IMR-90 (cell line): ENCODE measurements at regions not wholly inside any gene's neighbourhood (a gene's known extent, or its start where the extent isn't known, plus 50 kb on each side); places are given as distances from the start of the nearest gene placed in this dataset.

ENCODE experiments used
- ATAC-seq: fragments of 200-7000 bp; cut with Tn5 transposase; 2 replicates; pipeline ENCODE4 v1.9.1; 2020; ENCODE audit warnings: low read depth, mild to moderate bottlenecking, moderate library complexity
- BruUV-seq: library from RNA; stranded (reverse); fragments of 400-500 nt; replicated peaks from 2 replicates; lab custom pipeline; 2021; lab: Mats Ljungman, UMichigan
- CTCF ChIA-PET: fragments of 300-600 bp; formaldehyde crosslinking; extraction: SDS; loops from one replicate; lab custom pipeline; 2021; ENCODE audit warnings: antibody characterized with exemption; lab: Yijun Ruan, JAX
- POLR2A ChIA-PET: fragments of 300-600 bp; sonication (Branson Sonifier 250); formaldehyde crosslinking; loops from one replicate; lab custom pipeline; 2022; ENCODE audit warnings: antibody characterized with exemption; ENCODE audit not compliant: unreplicated experiment; lab: Charles Lee
- DNase-seq: peaks from one replicate; pipeline ENCODE4 v3.0.0; 2013
- H2AFZ ChIP-seq: replicated peaks from 2 replicates; pipeline ENCODE3; 2013; ENCODE audit warnings: low read length, mild to moderate bottlenecking; ENCODE audit not compliant: poor library complexity
- H2AK5ac ChIP-seq: 2 replicates; pipeline ENCODE4 v1.6.1; 2013; ENCODE audit warnings: low read depth, low read length, inconsistent platforms
- H2AK9ac ChIP-seq: replicated peaks from 2 replicates; pipeline ENCODE3; 2013; ENCODE audit warnings: mild to moderate bottlenecking, low read depth, low read length, moderate library complexity; ENCODE audit not compliant: poor library complexity
- H2BK120ac ChIP-seq: 2 replicates; pipeline ENCODE4 v1.6.1; 2013; ENCODE audit warnings: low read depth, low read length, inconsistent platforms
- H2BK15ac ChIP-seq: 3 replicates; pipeline ENCODE4 v1.6.1; 2013; ENCODE audit warnings: low read depth, low read length, inconsistent platforms
- H2BK20ac ChIP-seq: 2 replicates; pipeline ENCODE4 v1.6.1; 2013; ENCODE audit warnings: low read depth, mild to moderate bottlenecking, inconsistent platforms, low read length, moderate library complexity
- H2BK5ac ChIP-seq: 2 replicates; pipeline ENCODE4 v1.6.1; 2013; ENCODE audit warnings: mild to moderate bottlenecking, low read depth, low read length, inconsistent platforms; ENCODE audit not compliant: poor library complexity, severe bottlenecking
- H3K14ac ChIP-seq: replicated peaks from 2 replicates; pipeline ENCODE4 v1.6.1; 2013; ENCODE audit warnings: low read depth, low read length, inconsistent platforms
- H3K18ac ChIP-seq: 2 replicates; pipeline ENCODE4 v1.6.1; 2013; ENCODE audit warnings: low read depth, low read length, control low read depth
- H3K23ac ChIP-seq: 2 replicates; pipeline ENCODE4 v1.6.1; 2013; ENCODE audit warnings: low read depth, low read length, inconsistent platforms
- H3K27ac ChIP-seq: 2 replicates; pipeline ENCODE4 v1.5.1; 2013; ENCODE audit warnings: mild to moderate bottlenecking, control low read depth, low read length; ENCODE audit not compliant: insufficient read depth
- H3K27me3 ChIP-seq: 2 replicates; pipeline ENCODE4 v1.6.1; 2013; ENCODE audit warnings: low read length; ENCODE audit not compliant: control insufficient read depth, insufficient read depth
- H3K36me3 ChIP-seq: 2 replicates; pipeline ENCODE4 v1.6.1; 2013; ENCODE audit warnings: low read length, mixed read lengths; ENCODE audit not compliant: control insufficient read depth, insufficient read depth
- H3K4ac ChIP-seq: 2 replicates; pipeline ENCODE4 v1.6.1; 2013; ENCODE audit warnings: low read depth, low read length, inconsistent platforms
- H3K4me1 ChIP-seq: 2 replicates; pipeline ENCODE4 v1.6.1; 2013; ENCODE audit warnings: low read length, mixed read lengths; ENCODE audit not compliant: control insufficient read depth, insufficient read depth
- H3K4me2 ChIP-seq: 2 replicates; pipeline ENCODE4 v1.6.1; 2013; ENCODE audit warnings: low read depth, mild to moderate bottlenecking, control low read depth, low read length, moderate library complexity
- H3K4me3 ChIP-seq: 2 replicates; pipeline ENCODE4 v1.5.1; 2013; ENCODE audit warnings: low read depth, mild to moderate bottlenecking, control low read depth, low read length, moderate library complexity; ENCODE audit not compliant: insufficient read depth
- H3K56ac ChIP-seq: 2 replicates; pipeline ENCODE4 v1.6.1; 2013; ENCODE audit warnings: low read length, inconsistent platforms; ENCODE audit not compliant: insufficient read depth; ENCODE audit errors: extremely low read depth
- H3K79me1 ChIP-seq, 2 experiments: 2 replicates each; pipeline ENCODE4 v1.6.1; 2013; ENCODE audit warnings: low read length in 2 of 2, inconsistent platforms in 1 of 2, low read depth in 1 of 2
- H3K9ac ChIP-seq: 2 replicates; pipeline ENCODE4 v1.6.1; 2013; ENCODE audit warnings: low read depth, low read length, control low read depth
- H3K9me1 ChIP-seq: 2 replicates; pipeline ENCODE4 v1.6.1; 2013; ENCODE audit warnings: low read length, inconsistent platforms; ENCODE audit not compliant: insufficient read depth
- H3K9me3 ChIP-seq: 2 replicates; pipeline ENCODE4 v1.6.1; 2013; ENCODE audit warnings: low read length; ENCODE audit not compliant: control insufficient read depth, insufficient read depth
- H4K20me1 ChIP-seq: 2 replicates; pipeline ENCODE4 v1.6.1; 2013; ENCODE audit warnings: low read length, inconsistent platforms; ENCODE audit not compliant: insufficient read depth
- H4K5ac ChIP-seq: 2 replicates; pipeline ENCODE4 v1.6.1; 2013; ENCODE audit warnings: mild to moderate bottlenecking, low read depth, low read length, control low read depth
- H4K8ac ChIP-seq, 2 experiments: 2 replicates each; pipeline ENCODE4 v1.6.1; 2013; ENCODE audit warnings: low read depth in 2 of 2, low read length in 2 of 2, control low read depth in 1 of 2, inconsistent platforms in 1 of 2
- H4K91ac ChIP-seq: 2 replicates; pipeline ENCODE4 v1.6.1; 2013; ENCODE audit warnings: low read depth, low read length, inconsistent platforms; ENCODE audit not compliant: insufficient read depth
- CTCF ChIP-seq: conservative IDR thresholded peaks from 2 replicates; pipeline ENCODE4 v1.5.1; 2012; ENCODE audit warnings: mild to moderate bottlenecking, low read depth, low read length, improper control_type of control experiment
- RCOR1 ChIP-seq: IDR thresholded peaks from 2 replicates; pipeline ENCODE4 v1.6.1; 2012; ENCODE audit warnings: mild to moderate bottlenecking, low read length, improper control_type of control experiment; ENCODE audit not compliant: insufficient replicate concordance
- whole genome bisulfite sequencing, 2 experiments: methylation state at CpG; one replicate each; pipeline versions ENCODE4 v1.1.5 to v1.1.7; 2013; ENCODE audit warnings: missing lambda C conversion rate in 2 of 2; ENCODE audit not compliant: insufficient read length in 1 of 2; ENCODE audit errors: extremely low coverage in 2 of 2; 5-methylcytosine and 5-hydroxymethylcytosine counted together
- dilution Hi-C: fragments of 300-500 bp; cut with HindIII; formaldehyde crosslinking; loops from one replicate; pipeline ENCODE4 v1.14.3; 2018; ENCODE audit warnings: low sequenced_read_pairs; ENCODE audit not compliant: unreplicated experiment
- in situ Hi-C: fragments of 300-500 bp; cut with MboI; formaldehyde crosslinking; loops from 3 replicates; pipeline ENCODE4 v1.14.3; 2019; ENCODE audit warnings: low sequenced_read_pairs, inconsistent platforms, mixed read lengths
- intact Hi-C: fragments of 100-400 bp; cut with micrococcal nuclease; formaldehyde crosslinking; loops from 2 replicates; pipeline ENCODE4 v1.10.0; 2022
- TF ChIP-seq, protein P1 (sequence below): fragments of 150-350 bp; IDR thresholded peaks from 2 replicates; pipeline ENCODE4 v1.6.1; 2016; ENCODE audit warnings: low read depth, mild to moderate bottlenecking, low read length, moderate library complexity, borderline replicate concordance

DNA sequence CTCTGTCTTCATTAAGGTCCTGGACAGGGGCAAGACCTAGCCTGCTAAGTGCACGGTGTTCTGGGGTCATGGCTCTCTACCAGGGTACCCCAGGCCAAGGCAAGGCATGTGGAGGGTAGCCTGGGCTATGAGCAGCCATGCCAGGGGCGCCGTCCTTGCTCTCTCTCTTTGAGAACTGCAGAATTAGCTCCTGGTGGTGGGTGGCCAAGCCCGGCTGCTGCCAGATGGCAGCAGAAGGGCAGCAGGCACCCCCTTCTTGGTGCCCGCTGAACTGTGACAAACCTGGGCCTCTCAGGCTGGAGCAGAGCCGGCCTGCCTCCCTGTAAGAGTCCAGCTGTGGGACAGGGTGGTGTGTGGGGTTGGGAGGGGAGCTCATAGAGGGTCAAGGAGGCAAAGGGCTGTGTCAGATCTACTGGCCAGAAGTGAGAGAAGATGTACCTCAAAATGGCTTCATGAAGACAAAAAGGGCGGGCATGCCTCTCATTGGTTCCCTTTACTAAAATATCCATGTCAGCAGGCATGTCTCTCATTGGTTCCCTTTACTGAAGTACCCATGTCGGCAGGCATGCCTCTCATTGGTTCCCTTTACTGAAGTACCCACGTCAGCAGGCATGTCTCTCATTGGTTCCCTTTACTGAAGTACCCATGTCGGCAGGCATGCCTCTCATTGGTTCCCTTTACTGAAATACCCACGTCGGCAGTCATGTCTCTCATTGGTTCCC lies 81.7 kb upstream of the SDK2 start:
- no peak overlapping the region for H3K27ac ChIP-seq
- 52% methylated on average over 3 of the region's 12 CpGs; no CpG with 5 or more reads in 1 of the 2 experiments for WGBS, 2 experiments
- H4K20me1 ChIP-seq: no peaks in the 10 kb centered on the region
- ATAC-seq (no peak), DNase-seq (no peak)
- H3K56ac ChIP-seq: no peak overlapping the region
- no peaks in the 10 kb centered on the region for H3K9me1 ChIP-seq
- dilution Hi-C loops: no loop called here
- no peaks in the 10 kb centered on the region for H3K36me3 ChIP-seq
- H3K23ac ChIP-seq: no peak overlapping the region
- peaks cover 40% of the 10 kb centered on the region for H3K9me3 ChIP-seq
- H3K79me1 ChIP-seq: no peaks in the 10 kb centered on the region
- H2BK20ac ChIP-seq: no peak overlapping the region
- in situ Hi-C loops: no loop called here
- intact Hi-C loops: no loop called here
- no peak overlapping the region for H4K8ac ChIP-seq
- H3K4me2 ChIP-seq: no peak overlapping the region
- H2BK5ac ChIP-seq: no peak overlapping the region
- no peak overlapping the region for H3K9ac ChIP-seq
- H3K18ac ChIP-seq: no peak overlapping the region
- no peak overlapping the region for H2BK120ac ChIP-seq
- H4K91ac ChIP-seq: no peak overlapping the region
- no peak overlapping the region for H3K14ac ChIP-seq
- H3K4me1 ChIP-seq: no peaks in the 10 kb centered on the region
- no peak overlapping the region for H3K4ac ChIP-seq
- no TSS peak for BruUV-seq
- H3K4me3 ChIP-seq: no peak overlapping the region
- TF ChIP-seq, protein P1, sequence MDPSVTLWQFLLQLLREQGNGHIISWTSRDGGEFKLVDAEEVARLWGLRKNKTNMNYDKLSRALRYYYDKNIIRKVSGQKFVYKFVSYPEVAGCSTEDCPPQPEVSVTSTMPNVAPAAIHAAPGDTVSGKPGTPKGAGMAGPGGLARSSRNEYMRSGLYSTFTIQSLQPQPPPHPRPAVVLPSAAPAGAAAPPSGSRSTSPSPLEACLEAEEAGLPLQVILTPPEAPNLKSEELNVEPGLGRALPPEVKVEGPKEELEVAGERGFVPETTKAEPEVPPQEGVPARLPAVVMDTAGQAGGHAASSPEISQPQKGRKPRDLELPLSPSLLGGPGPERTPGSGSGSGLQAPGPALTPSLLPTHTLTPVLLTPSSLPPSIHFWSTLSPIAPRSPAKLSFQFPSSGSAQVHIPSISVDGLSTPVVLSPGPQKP: no peak
- TF ChIP-seq CTCF: no peak
- TF ChIP-seq RCOR1: no peak
- ChIA-PET CTCF (no interaction called here), POLR2A (no interaction called here)
- no peak overlapping the region for H2AFZ ChIP-seq
- H3K27me3 ChIP-seq: no peaks in the 10 kb centered on the region
- no peak overlapping the region for H2AK9ac ChIP-seq
- no peak overlapping the region for H2AK5ac ChIP-seq
- H2BK15ac ChIP-seq: no peak overlapping the region
- H4K5ac ChIP-seq: no peak overlapping the region
